Smooth muscle cell (in vitro differentiated cells): ENCODE measurements at regions not wholly inside any gene's neighbourhood (a gene's known extent, or its start where the extent isn't known, plus 50 kb on each side); places are given as distances from the start of the nearest gene placed in this dataset. TPM values are rescaled to one million over a fixed set of nuclear protein-coding genes. Genes with fewer than 3 reads are reported as not detected.
"Not testable (repeated sequence)": the region's sequence is repeated elsewhere in the genome, so short reads cannot be mapped to it uniquely, and the experiment has no call there.

ENCODE experiments used
- DNase-seq: peaks from one replicate; lab custom pipeline; 2025; ENCODE audit not compliant: unreplicated experiment; lab: John Stamatoyannopoulos, UW
- H2AFZ ChIP-seq: fragments of 200-600 bp; sonication (generic); 2 replicates; pipeline ENCODE4 v1.6.0; 2016; ENCODE audit warnings: antibody characterized with exemption, low read depth, mild to moderate bottlenecking
- H3F3A ChIP-seq: fragments of 200-600 bp; sonication (generic); 2 replicates; pipeline ENCODE4 v1.6.0; 2017; ENCODE audit warnings: antibody characterized with exemption, low read depth
- H3K27ac ChIP-seq: fragments of 200-600 bp; sonication (generic); 2 replicates; pipeline ENCODE4 v1.5.1; 2016; ENCODE audit warnings: low read depth, mild to moderate bottlenecking
- H3K27me3 ChIP-seq: fragments of 200-600 bp; sonication (generic); 2 replicates; pipeline ENCODE4 v1.6.1; 2016; ENCODE audit warnings: low read depth, mild to moderate bottlenecking
- H3K36me3 ChIP-seq: fragments of 200-600 bp; sonication (generic); 2 replicates; pipeline ENCODE4 v1.5.1; 2016; ENCODE audit warnings: low read depth
- H3K4me1 ChIP-seq: fragments of 200-600 bp; sonication (generic); 2 replicates; pipeline ENCODE4 v1.5.1; 2016; ENCODE audit warnings: low read depth
- H3K4me2 ChIP-seq: fragments of 200-600 bp; sonication (generic); 2 replicates; pipeline ENCODE4 v1.6.0; 2016; ENCODE audit warnings: mild to moderate bottlenecking
- H3K4me3 ChIP-seq: fragments of 200-600 bp; sonication (generic); 2 replicates; pipeline ENCODE4 v1.5.1; 2016; ENCODE audit warnings: mild to moderate bottlenecking
- H3K79me2 ChIP-seq: fragments of 200-600 bp; sonication (generic); 2 replicates; pipeline ENCODE4 v1.6.0; 2016; ENCODE audit warnings: low read depth, mild to moderate bottlenecking
- H3K9ac ChIP-seq: fragments of 200-600 bp; sonication (generic); 2 replicates; pipeline ENCODE4 v1.6.0; 2016; ENCODE audit warnings: low read depth
- H3K9me3 ChIP-seq: fragments of 200-600 bp; sonication (generic); replicated peaks from 2 replicates; pipeline ENCODE4 v1.5.1; 2016; ENCODE audit warnings: low read depth
- H4K20me1 ChIP-seq: fragments of 200-600 bp; sonication (generic); 2 replicates; pipeline ENCODE4 v1.6.0; 2016; ENCODE audit warnings: low read depth
- CTCF ChIP-seq: fragments of 200-600 bp; sonication (generic); IDR thresholded peaks from 2 replicates; pipeline ENCODE4 v1.5.1; 2017; ENCODE audit warnings: borderline replicate concordance, mild to moderate bottlenecking, antibody characterized with exemption; ENCODE audit not compliant: insufficient read depth, poor library complexity, severe bottlenecking
- WGBS: methylation state at CpG from one replicate; pipeline ENCODE4 v1.1.7; 2016; ENCODE audit warnings: low lambda C conversion rate; 5-methylcytosine and 5-hydroxymethylcytosine counted together
- small RNA-seq: library from RNA; depleted of rRNA; stranded (forward); fragments of <200 nt; gene quantifications from one replicate; pipeline ENCODE3, GENCODE V24; 2014

GRCh38 chrX:142266417-142266816, 61.3 kb upstream of the MAGEC2 start:
- H3K4me2 ChIP-seq = no peak overlapping the region
- no peaks in the 10 kb centered on the region for H4K20me1 ChIP-seq
- H3K27me3 ChIP-seq = no peaks in the 10 kb centered on the region
- H3K9me3 ChIP-seq = no peaks in the 10 kb centered on the region
- H3F3A ChIP-seq = no peaks in the 10 kb centered on the region
- no peaks in the 10 kb centered on the region for H3K79me2 ChIP-seq
- H3K36me3 ChIP-seq = no peaks in the 10 kb centered on the region
- H3K27ac ChIP-seq = no peak overlapping the region
- no peak overlapping the region for H2AFZ ChIP-seq
- WGBS = 75% methylated on average over 10 of the region's 10 CpGs
- no peaks in the 10 kb centered on the region for H3K4me1 ChIP-seq
- H3K4me3 ChIP-seq = no peak overlapping the region
- DNase-seq = no peak
- TF ChIP-seq CTCF = no peak
- no peak overlapping the region for H3K9ac ChIP-seq

GRCh38 chrX:142265549-142265948, 60.5 kb upstream of the MAGEC2 start:
- 90% methylated on average over 16 of the region's 16 CpGs for WGBS
- not testable (repeated sequence) for H3K27ac ChIP-seq

GRCh38 chrX:142256935-142257334, 51.8 kb upstream of the MAGEC2 start:
- Histone ChIP-seq H3K4me1 (no peaks in the 10 kb centered on the region), H4K20me1 (no peaks in the 10 kb centered on the region), H3K4me2 (no peak overlapping the region), H3K79me2 (no peaks in the 10 kb centered on the region), H3K4me3 (no peak overlapping the region), H2AFZ (no peak overlapping the region), H3K9me3 (no peaks in the 10 kb centered on the region), H3K36me3 (no peaks in the 10 kb centered on the region), H3F3A (no peaks in the 10 kb centered on the region), H3K27me3 (no peaks in the 10 kb centered on the region), H3K27ac (no peak overlapping the region), H3K9ac (no peak overlapping the region)
- no peak for TF ChIP-seq CTCF
- WGBS = 50% methylated on average over 3 of the region's 3 CpGs
- no peak for DNase-seq

More at GRCh38 chrX:142265549-142265948, 60.5 kb upstream of the MAGEC2 start:
- not testable (repeated sequence) for H3K79me2 ChIP-seq, H3K36me3 ChIP-seq, H4K20me1 ChIP-seq, H3K9me3 ChIP-seq, H3K4me2 ChIP-seq, H3K27me3 ChIP-seq, H3K9ac ChIP-seq, H3F3A ChIP-seq, H3K4me1 ChIP-seq, H3K4me3 ChIP-seq, H2AFZ ChIP-seq, DNase-seq

Small RNAs in the stretch of these regions (small RNA-seq; reads per million reads assigned to genes)
- gene RNA5SP516 = not detected
